CD4-positive, alpha-beta T cell (primary cell): ENCODE measurements at regions not wholly inside any gene's neighbourhood (a gene's known extent, or its start where the extent isn't known, plus 50 kb on each side); places are given as distances from the start of the nearest gene placed in this dataset.

Source experiments
- ATAC-seq: fragments of 200-7000 bp; cut with Tn5 transposase; one replicate; pipeline ENCODE4 v1.10.0; 2022; ENCODE audit warnings: mild to moderate bottlenecking; ENCODE audit not compliant: poor library complexity
- CTCF ChIA-PET: fragments of 350-600 bp; sonication (Branson Sonifier 250); formaldehyde crosslinking; loops from one replicate; lab custom pipeline; 2021; ENCODE audit warnings: antibody characterized with exemption, inconsistent platforms; lab: Charles Lee
- POLR2A ChIA-PET: fragments of 350-600 bp; sonication (Branson Sonifier 250); formaldehyde crosslinking; loops from one replicate; lab custom pipeline; 2021; ENCODE audit warnings: antibody characterized with exemption, inconsistent platforms; lab: Charles Lee
- DNase-seq, 14 experiments: peaks; one replicate each; pipeline ENCODE4 v3.0.0-alpha.2; 2013 to 2020; ENCODE audit warnings: mixed read lengths in 2 of 14
- H3K27ac ChIP-seq, 2 donors: one replicate each; pipeline versions ENCODE4 v1.5.1 to v1.7.0; 2013; ENCODE audit warnings: low read length in 2 of 2, low read depth in 1 of 2, mild to moderate bottlenecking in 1 of 2
- H3K27me3 ChIP-seq, 2 experiments: 1 replicate in 1 of 2; 2 replicates in 1 of 2; pipeline versions ENCODE4 v1.6.1 to v1.7.0; 2013; ENCODE audit warnings: low read length in 2 of 2, control low read depth in 1 of 2, mild to moderate bottlenecking in 1 of 2, moderate library complexity in 1 of 2; ENCODE audit not compliant: insufficient read depth in 2 of 2, control insufficient read depth in 1 of 2
- H3K36me3 ChIP-seq: one replicate; pipeline ENCODE4 v1.6.1; 2013; ENCODE audit warnings: low read length, control low read depth; ENCODE audit not compliant: insufficient read depth
- H3K4me1 ChIP-seq: one replicate; pipeline ENCODE4 v1.6.1; 2013; ENCODE audit warnings: low read length, control low read depth; ENCODE audit not compliant: insufficient read depth
- H3K4me3 ChIP-seq: one replicate; pipeline ENCODE4 v1.5.1; 2013; ENCODE audit warnings: mild to moderate bottlenecking, low read length, moderate library complexity
- H3K9me3 ChIP-seq, 2 experiments: 1 replicate in 1 of 2; 2 replicates in 1 of 2; pipeline versions ENCODE4 v1.6.1 to v1.7.0; 2013; ENCODE audit warnings: low read length in 2 of 2, mild to moderate bottlenecking in 2 of 2, control low read depth in 1 of 2, moderate library complexity in 1 of 2; ENCODE audit not compliant: control insufficient read depth in 1 of 2, insufficient read depth in 1 of 2
- H3K27ac Mint-ChIP-seq: one replicate; pipeline ENCODE4 v1.8.0; 2020; ENCODE audit warnings: mixed read lengths
- H3K27me3 Mint-ChIP-seq: one replicate; pipeline ENCODE4 v1.8.0; 2021; ENCODE audit warnings: mixed read lengths
- H3K36me3 Mint-ChIP-seq: one replicate; pipeline ENCODE4 v1.8.0; 2021; ENCODE audit warnings: low read depth, mixed read lengths
- H3K4me1 Mint-ChIP-seq: one replicate; pipeline ENCODE4 v1.8.0; 2021; ENCODE audit warnings: low read depth, mixed read lengths
- H3K4me3 Mint-ChIP-seq: one replicate; pipeline ENCODE4 v1.8.0; 2020; ENCODE audit warnings: mild to moderate bottlenecking, mixed read lengths
- H3K9me3 Mint-ChIP-seq: one replicate; pipeline ENCODE4 v1.8.0; 2020; ENCODE audit warnings: mixed read lengths
- CTCF ChIP-seq: fragments of 200-600 bp; IDR thresholded peaks from one replicate; pipeline ENCODE4 v1.8.0; 2022; ENCODE audit warnings: antibody characterized with exemption, mild to moderate bottlenecking
- intact Hi-C, 2 experiments: fragments of 100-400 bp; cut with DNase I in 1 of 2; cut with micrococcal nuclease in 1 of 2; formaldehyde crosslinking; loops; one replicate each; pipeline versions ENCODE4 v1.15.1 to v1.9.0; 2023 to 2025; cut with DNase I, micrococcal nuclease

GRCh38 chr18:70382017-70382416, 93.2 kb downstream of the SOCS6 start:
- Mint-ChIP-seq H3K36me3 (no peaks in the 10 kb centered on the region), H3K4me1 (no peaks in the 10 kb centered on the region)
- no peak for ATAC-seq

GRCh38 chr18:70380915-70381896, 92.4 kb downstream of the SOCS6 start:
- Mint-ChIP-seq H3K36me3 (no peaks in the 10 kb centered on the region), H3K27ac (no peak overlapping the region), H3K27me3 (peaks cover 7% of the 10 kb centered on the region), H3K4me3 (no peak overlapping the region), H3K4me1 (no peaks in the 10 kb centered on the region), H3K9me3 (no peaks in the 10 kb centered on the region)
- no peaks in the 10 kb centered on the region for H3K36me3 ChIP-seq
- H3K27ac ChIP-seq, result no peak overlapping the region
- intact Hi-C loops, result no loop called here
- no peaks in the 10 kb centered on the region for H3K9me3 ChIP-seq
- H3K27me3 ChIP-seq, result peaks cover 0 to 2% of the 10 kb centered on the region in 2 experiments
- POLR2A ChIA-PET, result no interaction called here
- ATAC-seq, result no peak
- H3K4me3 ChIP-seq, result no peak overlapping the region
- DNase-seq, result no peak
- CTCF ChIA-PET, result no interaction called here
- no peak for TF ChIP-seq CTCF
- H3K4me1 ChIP-seq, result no peaks in the 10 kb centered on the region

More at GRCh38 chr18:70382017-70382416, 93.2 kb downstream of the SOCS6 start:
- no peak overlapping the region for H3K4me3 Mint-ChIP-seq
- H3K27me3 Mint-ChIP-seq, result peaks cover 7% of the 10 kb centered on the region
- CTCF ChIA-PET, result no interaction called here
- no peaks in the 10 kb centered on the region for H3K36me3 ChIP-seq
- POLR2A ChIA-PET, result no interaction called here
- no peak overlapping the region for H3K4me3 ChIP-seq
- no peak overlapping the region for H3K27ac ChIP-seq
- H3K9me3 ChIP-seq, result no peaks in the 10 kb centered on the region
- no peak for DNase-seq
- intact Hi-C loops, result no loop called here
- no peak overlapping the region for H3K27ac Mint-ChIP-seq
- peaks cover 0 to 2% of the 10 kb centered on the region in 2 experiments for H3K27me3 ChIP-seq
- H3K4me1 ChIP-seq, result no peaks in the 10 kb centered on the region
- no peaks in the 10 kb centered on the region for H3K9me3 Mint-ChIP-seq
- TF ChIP-seq CTCF, result no peak
